ENCODE measurements at regions not wholly inside any gene's neighbourhood (a gene's known extent, or its start where the extent isn't known, plus 50 kb on each side); places are given as distances from the start of the nearest gene placed in this dataset.

- ATAC-seq = no peak
Observed at GRCh38 chr14:38910092-38910491, 192.9 kb downstream of the SEC23A start.

GRCh38 chr14:38904959-38905358 lies 198.1 kb downstream of the SEC23A start:
- TF ChIP-seq BACH2 (CRISPR knock-in tag; IDR thresholded peaks at IDR 0.05; ENCODE audit: borderline replicate concordance) = no peak
- TF ChIP-seq PPARA (CRISPR knock-in tag; IDR thresholded peaks at IDR 0.05; ENCODE audit: borderline replicate concordance) = no peak
- no peak for TF ChIP-seq RARB (CRISPR knock-in tag; IDR thresholded peaks at IDR 0.05)
- TF ChIP-seq OSR1 (CRISPR knock-in tag; IDR thresholded peaks at IDR 0.05) = no peak
- TF ChIP-seq ZFP30 (CRISPR knock-in tag; IDR thresholded peaks at IDR 0.05) = no peak
- TF ChIP-seq ZNF565 (CRISPR knock-in tag; conservative IDR thresholded peaks at IDR 0.05; ENCODE audit: low read depth) = no peak
- TF ChIP-seq PATZ1 (CRISPR knock-in tag; IDR thresholded peaks at IDR 0.05; ENCODE audit: borderline replicate concordance) = no peak
- no peak for TF ChIP-seq ZC3H10 (CRISPR knock-in tag; IDR thresholded peaks at IDR 0.05)
- TF ChIP-seq TCF4 (CRISPR knock-in tag; IDR thresholded peaks at IDR 0.05; ENCODE audit: borderline replicate concordance) = no peak
- no peak for ATAC-seq

More at GRCh38 chr14:38910092-38910491, 192.9 kb downstream of the SEC23A start:
- TF ChIP-seq ZFP30 (CRISPR knock-in tag; IDR thresholded peaks at IDR 0.05) = no peak
- TF ChIP-seq RARB (CRISPR knock-in tag; IDR thresholded peaks at IDR 0.05) = no peak
- no peak for TF ChIP-seq ZNF565 (CRISPR knock-in tag; conservative IDR thresholded peaks at IDR 0.05; ENCODE audit: low read depth)
- no peak for TF ChIP-seq BACH2 (CRISPR knock-in tag; IDR thresholded peaks at IDR 0.05; ENCODE audit: borderline replicate concordance)
- TF ChIP-seq ZC3H10 (CRISPR knock-in tag; IDR thresholded peaks at IDR 0.05) = no peak
- no peak for TF ChIP-seq TSHZ2 (CRISPR knock-in tag; IDR thresholded peaks at IDR 0.05)
- TF ChIP-seq OSR1 (CRISPR knock-in tag; IDR thresholded peaks at IDR 0.05) = no peak
- no peak for TF ChIP-seq ZFP3 (CRISPR knock-in tag; IDR thresholded peaks at IDR 0.05)
- no peak for TF ChIP-seq ARNTL (CRISPR knock-in tag; IDR thresholded peaks at IDR 0.05; ENCODE audit: borderline replicate concordance, low read depth)
- TF ChIP-seq CSDC2 (CRISPR knock-in tag; IDR thresholded peaks at IDR 0.05) = no peak
- TF ChIP-seq TOX (CRISPR knock-in tag; IDR thresholded peaks at IDR 0.05; ENCODE audit: borderline replicate concordance) = no peak
- no peak for TF ChIP-seq POU6F1 (CRISPR knock-in tag; IDR thresholded peaks at IDR 0.05; ENCODE audit: borderline replicate concordance, low read depth)
- no peak for TF ChIP-seq ESRRG (CRISPR knock-in tag; IDR thresholded peaks at IDR 0.05)
- TF ChIP-seq SNAI2 (CRISPR knock-in tag; IDR thresholded peaks at IDR 0.05) = no peak
- no peak for TF ChIP-seq CREB5 (CRISPR knock-in tag; IDR thresholded peaks at IDR 0.05; ENCODE audit: low read depth)
- no peak for TF ChIP-seq GLIS3 (CRISPR knock-in tag; IDR thresholded peaks at IDR 0.05)
- TF ChIP-seq TCF4 (CRISPR knock-in tag; IDR thresholded peaks at IDR 0.05; ENCODE audit: borderline replicate concordance) = no peak
- no peak for TF ChIP-seq PPARA (CRISPR knock-in tag; IDR thresholded peaks at IDR 0.05; ENCODE audit: borderline replicate concordance)
- TF ChIP-seq PATZ1 (CRISPR knock-in tag; IDR thresholded peaks at IDR 0.05; ENCODE audit: borderline replicate concordance) = no peak

GRCh38 chr14:38901791-38902190 lies 201.2 kb downstream of the SEC23A start:
- no peak for ATAC-seq
- TF ChIP-seq RARB (CRISPR knock-in tag; IDR thresholded peaks at IDR 0.05) = no peak
- TF ChIP-seq ZC3H10 (CRISPR knock-in tag; IDR thresholded peaks at IDR 0.05) = no peak
- no peak for TF ChIP-seq PATZ1 (CRISPR knock-in tag; IDR thresholded peaks at IDR 0.05; ENCODE audit: borderline replicate concordance)
- TF ChIP-seq TCF4 (CRISPR knock-in tag; IDR thresholded peaks at IDR 0.05; ENCODE audit: borderline replicate concordance) = no peak

All from SK-N-SH treated with all-trans-retinoic acid at 6 μM for 48 hours (cell line).